OCI-LY7 (cell line): ENCODE measurements at regions not wholly inside any gene's neighbourhood (a gene's known extent, or its start where the extent isn't known, plus 50 kb on each side); places are given as distances from the start of the nearest gene placed in this dataset.

Source experiments
- CTCF ChIP-seq: fragments of 200-600 bp; sonication (generic); conservative IDR thresholded peaks from 2 replicates; pipeline ENCODE4 v1.5.1; 2014; ENCODE audit warnings: mild to moderate bottlenecking, antibody characterized with exemption, low read length, moderate library complexity, mixed read lengths
- EZH2phosphoT487 ChIP-seq: fragments of 200-600 bp; sonication (generic); IDR thresholded peaks from 2 replicates; pipeline ENCODE4 v1.6.1; 2018; ENCODE audit warnings: low read depth, borderline replicate concordance, mild to moderate bottlenecking, mixed run types, antibody characterized with exemption, low read length, moderate library complexity, mixed read lengths

GRCh38 chr6:131348572-131348971, 213.3 kb downstream of the AKAP7 start:
- TF ChIP-seq CTCF (no peak), EZH2phosphoT487 (no peak)
